ENCODE measurements at regions not wholly inside any gene's neighbourhood (a gene's known extent, or its start where the extent isn't known, plus 50 kb on each side); places are given as distances from the start of the nearest gene placed in this dataset.

GRCh38 chr2:187862715-187863114 lies 308.5 kb upstream of the TFPI start:
- H3K9me3 ChIP-seq: no peaks in the 10 kb centered on the region
- ATAC-seq (no peak), DNase-seq (no peak)
- WGBS, 4 donors: 38 to 60% (median 41%) methylated on average over 3 of the region's 3 CpGs
- no peaks in the 10 kb centered on the region for H3K27me3 ChIP-seq
- H3K36me3 ChIP-seq: no peaks in the 10 kb centered on the region
- intact Hi-C loops (cut with DNase I): no loop called here
- H3K4me3 ChIP-seq: no peak overlapping the region
- no peak overlapping the region for H3K27ac ChIP-seq
- TF ChIP-seq CTCF (IDR thresholded peaks at IDR 0.05) (no peak), POLR2A (IDR thresholded peaks at IDR 0.05) (no peak)
- H3K4me1 ChIP-seq: no peaks in the 10 kb centered on the region

- ATAC-seq: no peak
- no peaks in the 10 kb centered on the region for H3K36me3 ChIP-seq
- intact Hi-C loops (cut with DNase I): no loop called here
- no peaks in the 10 kb centered on the region for H3K4me1 ChIP-seq
- DNase-seq: no peak
- no peaks in the 10 kb centered on the region for H3K27me3 ChIP-seq
- TF ChIP-seq POLR2A (IDR thresholded peaks at IDR 0.05) (no peak), CTCF (IDR thresholded peaks at IDR 0.05) (no peak)
- H3K9me3 ChIP-seq: no peaks in the 10 kb centered on the region
- H3K27ac ChIP-seq: no peak overlapping the region
- 90 to 97% (median 91%) methylated on average over 4 of the region's 4 CpGs for WGBS, 4 donors
- H3K4me3 ChIP-seq: no peak overlapping the region
Measured at GRCh38 chr2:187865025-187865424, 310.8 kb upstream of the TFPI start.

GRCh38 chr2:187867165-187867564 lies 312.9 kb upstream of the TFPI start:
- Histone ChIP-seq H3K36me3 (no peaks in the 10 kb centered on the region), H3K4me3 (no peak overlapping the region), H3K27me3 (no peaks in the 10 kb centered on the region), H3K9me3 (no peaks in the 10 kb centered on the region), H3K4me1 (no peaks in the 10 kb centered on the region), H3K27ac (no peak overlapping the region)
- intact Hi-C loops (cut with DNase I): no loop called here
- WGBS, 4 donors: 89 to 99% (median 92%) methylated on average over 8 of the region's 8 CpGs
- ATAC-seq (no peak), DNase-seq (no peak)
- TF ChIP-seq POLR2A (IDR thresholded peaks at IDR 0.05) (no peak), CTCF (IDR thresholded peaks at IDR 0.05) (no peak)

- DNase-seq (no peak), ATAC-seq (no peak)
- WGBS, 4 donors: 76 to 87% (median 84%) methylated on average over 9 of the region's 9 CpGs
- no peaks in the 10 kb centered on the region for H3K27me3 ChIP-seq
- H3K36me3 ChIP-seq: no peaks in the 10 kb centered on the region
- TF ChIP-seq CTCF (IDR thresholded peaks at IDR 0.05) (no peak), POLR2A (IDR thresholded peaks at IDR 0.05) (no peak)
- H3K4me3 ChIP-seq: no peak overlapping the region
- intact Hi-C loops (cut with DNase I): no loop called here
- H3K9me3 ChIP-seq: no peaks in the 10 kb centered on the region
- H3K27ac ChIP-seq: no peak overlapping the region
- H3K4me1 ChIP-seq: no peaks in the 10 kb centered on the region
Measured at GRCh38 chr2:187869195-187869594, 315.0 kb upstream of the TFPI start.

Measured in heart left ventricle (tissue), 16 donors.